Fibroblast of skin of abdomen (primary cell): ENCODE measurements at regions not wholly inside any gene's neighbourhood (a gene's known extent, or its start where the extent isn't known, plus 50 kb on each side); places are given as distances from the start of the nearest gene placed in this dataset.

ENCODE experiments used
- DNase-seq: peaks from one replicate; pipeline ENCODE4 v3.0.0-alpha.2; 2013

GRCh38 chr10:133004478-133004877, 62.1 kb upstream of the CFAP46 start:
- DNase-seq, result no peak

- no peak for DNase-seq
Measured at GRCh38 chr10:133003188-133003587, 60.8 kb upstream of the CFAP46 start.

GRCh38 chr10:133002685-133003084, 60.3 kb upstream of the CFAP46 start:
- DNase-seq, result no peak

- no peak for DNase-seq
Measured at GRCh38 chr10:133001114-133001513, 58.7 kb upstream of the CFAP46 start.

- no peak for DNase-seq
Measured at GRCh38 chr10:133000648-133001047, 58.3 kb upstream of the CFAP46 start.

- no peak for DNase-seq
Measured at GRCh38 chr10:132997517-132998265, 55.3 kb upstream of the CFAP46 start.

- DNase-seq, result no peak
Measured at GRCh38 chr10:132996603-132997343, 54.4 kb upstream of the CFAP46 start.

- DNase-seq, result no peak
Measured at GRCh38 chr10:132995909-132996602, 53.7 kb upstream of the CFAP46 start.

GRCh38 chr10:132994811-132995210, 52.4 kb upstream of the CFAP46 start:
- DNase-seq, result no peak

GRCh38 chr10:132994185-132994796, 51.9 kb upstream of the CFAP46 start:
- peak; percentile 21 for DNase-seq

- DNase-seq, result no peak
Measured at GRCh38 chr10:132993271-132994184, 51.2 kb upstream of the CFAP46 start.

GRCh38 chr10:132992433-132993215, 50.3 kb upstream of the CFAP46 start:
- no peak for DNase-seq
